Ascending aorta (tissue), 2 donors: ENCODE measurements at regions not wholly inside any gene's neighbourhood (a gene's known extent, or its start where the extent isn't known, plus 50 kb on each side); places are given as distances from the start of the nearest gene placed in this dataset.

Source experiments
- DNase-seq, 2 donors: peaks; one replicate each; pipeline ENCODE4 v3.0.0-alpha.2; 2019; ENCODE audit warnings: low spot score in 2 of 2
- H3K27ac ChIP-seq, 2 donors: fragments of 200-600 bp; sonication (generic); one replicate each; pipeline ENCODE4 v1.5.1; 2016 to 2017; ENCODE audit warnings: mild to moderate bottlenecking in 1 of 2
- H3K27me3 ChIP-seq: fragments of 200-600 bp; sonication (generic); one replicate; pipeline ENCODE4 v1.5.1; 2017
- H3K36me3 ChIP-seq, 2 donors: fragments of 200-600 bp; sonication (generic); one replicate each; pipeline ENCODE4 v1.5.1; 2016
- H3K4me1 ChIP-seq, 2 donors: fragments of 200-600 bp; sonication (generic); one replicate each; pipeline ENCODE4 v1.5.1; 2016 to 2017; ENCODE audit warnings: mild to moderate bottlenecking in 1 of 2
- H3K4me3 ChIP-seq, 2 donors: fragments of 200-600 bp; sonication (generic); one replicate each; pipeline ENCODE4 v1.5.1; 2016 to 2017; ENCODE audit warnings: mild to moderate bottlenecking in 1 of 2
- H3K9me3 ChIP-seq, 2 donors: fragments of 200-600 bp; sonication (generic); one replicate each; pipeline ENCODE4 v1.5.1; 2016
- CTCF ChIP-seq, 3 experiments: fragments of 200-600 bp in 2 of 3; fragments of 450-650 bp in 1 of 3; sonication (generic) in 2 of 3; IDR thresholded peaks; one replicate each; pipeline ENCODE4 v1.5.1; 2016 to 2019; ENCODE audit warnings: antibody characterized with exemption in 3 of 3, mild to moderate bottlenecking in 1 of 3, moderate library complexity in 1 of 3
- intact Hi-C: fragments of 100-400 bp; cut with DNase I; formaldehyde crosslinking; loops from one replicate; pipeline ENCODE4 v1.15.1; 2023

- TF ChIP-seq CTCF (IDR thresholded peaks at IDR 0.05) = no peak
- no peak for DNase-seq
- intact Hi-C loops = no loop called here
- no peaks in the 10 kb centered on the region for H3K27me3 ChIP-seq
- H3K36me3 ChIP-seq = no peaks in the 10 kb centered on the region
- H3K4me3 ChIP-seq = peak overlapping the region in 1 of 2 donors; percentile 16
- H3K9me3 ChIP-seq = no peaks in the 10 kb centered on the region
- no peak overlapping the region for H3K27ac ChIP-seq
- H3K4me1 ChIP-seq = no peaks in the 10 kb centered on the region
These were observed 159.5 kb downstream of the LY86 start for GRCh38 chr6:6748001-6748400.

GRCh38 chr6:6749702-6750491, 161.4 kb downstream of the LY86 start:
- H3K27ac ChIP-seq = no peak overlapping the region
- H3K4me3 ChIP-seq = peak overlapping the region in 1 of 2 donors; percentile 21

GRCh38 chr6:6750594-6751265, 162.2 kb downstream of the LY86 start:
- TF ChIP-seq CTCF (IDR thresholded peaks at IDR 0.05) = no peak

More at GRCh38 chr6:6749702-6750491, 161.4 kb downstream of the LY86 start:
- peak; percentile 27 to 68 for DNase-seq
- no peak for TF ChIP-seq CTCF (IDR thresholded peaks at IDR 0.05)
- Histone ChIP-seq H3K36me3 (no peaks in the 10 kb centered on the region), H3K27me3 (no peaks in the 10 kb centered on the region), H3K4me1 (no peaks in the 10 kb centered on the region), H3K9me3 (no peaks in the 10 kb centered on the region)
- intact Hi-C loops = no loop called here

GRCh38 chr6:6751266-6751596, 162.7 kb downstream of the LY86 start:
- Histone ChIP-seq H3K27ac (no peak overlapping the region), H3K36me3 (no peaks in the 10 kb centered on the region)
- intact Hi-C loops = no loop called here

More at GRCh38 chr6:6750594-6751265, 162.2 kb downstream of the LY86 start:
- H3K9me3 ChIP-seq = no peaks in the 10 kb centered on the region
- H3K27ac ChIP-seq = no peak overlapping the region
- no peak overlapping the region for H3K4me3 ChIP-seq
- H3K4me1 ChIP-seq = no peaks in the 10 kb centered on the region
- intact Hi-C loops = no loop called here
- no peaks in the 10 kb centered on the region for H3K36me3 ChIP-seq
- H3K27me3 ChIP-seq = no peaks in the 10 kb centered on the region
- no peak for DNase-seq

GRCh38 chr6:6751619-6752023, 163.1 kb downstream of the LY86 start:
- Histone ChIP-seq H3K4me3 (no peak overlapping the region), H3K4me1 (no peaks in the 10 kb centered on the region), H3K36me3 (no peaks in the 10 kb centered on the region), H3K9me3 (no peaks in the 10 kb centered on the region), H3K27ac (no peak overlapping the region), H3K27me3 (no peaks in the 10 kb centered on the region)
- DNase-seq = no peak
- TF ChIP-seq CTCF (IDR thresholded peaks at IDR 0.05) = no peak
- intact Hi-C loops = no loop called here

More at GRCh38 chr6:6751266-6751596, 162.7 kb downstream of the LY86 start:
- no peaks in the 10 kb centered on the region for H3K9me3 ChIP-seq
- no peak for TF ChIP-seq CTCF (IDR thresholded peaks at IDR 0.05)
- H3K27me3 ChIP-seq = no peaks in the 10 kb centered on the region
- DNase-seq = no peak
- no peaks in the 10 kb centered on the region for H3K4me1 ChIP-seq
- H3K4me3 ChIP-seq = no peak overlapping the region
